DMS79 treated with DMSO at 0.1 percent for 48 hours (cell line): ENCODE measurements at regions not wholly inside any gene's neighbourhood (a gene's known extent, or its start where the extent isn't known, plus 50 kb on each side); places are given as distances from the start of the nearest gene placed in this dataset.

Experiments used
- DNase-seq: peaks from one replicate; lab custom pipeline; 2025; lab: John Stamatoyannopoulos, UW

DNA sequence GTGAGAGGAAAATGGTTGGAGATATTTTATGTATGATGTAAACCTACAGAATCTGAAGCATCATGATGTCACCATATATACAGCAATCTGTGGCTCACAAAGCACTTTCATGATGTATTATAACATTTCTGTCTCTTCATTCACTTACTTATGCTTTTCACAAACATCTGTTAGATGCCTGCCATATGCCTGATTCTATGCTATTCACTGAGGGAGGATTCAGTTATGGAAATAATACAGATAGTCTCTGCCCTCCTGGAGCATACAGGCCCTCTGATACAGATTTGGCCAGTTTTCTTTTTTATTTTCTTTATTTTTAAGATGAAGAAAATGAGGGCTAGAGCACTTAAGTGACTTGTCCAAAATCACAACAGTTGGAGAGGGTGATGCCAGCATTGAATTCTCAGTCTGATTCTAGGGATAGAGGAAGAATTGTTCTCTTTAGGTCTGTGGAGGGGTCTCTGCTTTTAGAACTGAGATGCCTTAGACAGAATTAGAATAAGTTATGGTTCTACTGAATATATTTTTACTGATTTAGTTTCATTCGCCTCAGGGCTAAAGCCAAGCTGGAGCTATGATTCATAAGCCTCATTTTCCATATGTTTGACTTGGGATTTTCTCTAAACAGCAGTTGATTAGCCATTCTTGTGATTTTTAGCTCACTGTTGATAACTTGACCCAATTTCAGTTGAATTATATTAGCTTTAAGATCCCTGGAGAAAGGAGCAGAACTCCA lies 636.4 kb downstream of the PRELID2 start:
- no peak for DNase-seq

DNA sequence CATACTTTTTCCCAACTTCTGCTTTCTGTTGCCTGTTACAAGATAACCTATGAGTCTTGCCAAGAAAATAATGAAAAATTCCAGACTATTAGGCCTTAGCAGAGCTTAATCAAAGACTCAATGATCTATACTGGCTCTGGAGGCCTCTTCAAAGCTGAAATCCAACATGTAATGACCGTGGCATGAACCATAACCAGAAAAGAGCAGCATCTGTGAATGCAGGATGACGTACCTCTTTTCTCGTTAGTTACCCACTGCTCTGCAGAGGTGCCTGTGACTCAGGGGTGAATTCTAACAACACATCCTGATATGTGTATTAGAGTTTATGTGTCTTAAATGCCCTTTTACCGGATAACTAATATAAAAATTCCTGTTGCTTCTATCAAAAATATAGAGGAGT lies 645.4 kb downstream of the PRELID2 start:
- DNase-seq: no peak

DNA sequence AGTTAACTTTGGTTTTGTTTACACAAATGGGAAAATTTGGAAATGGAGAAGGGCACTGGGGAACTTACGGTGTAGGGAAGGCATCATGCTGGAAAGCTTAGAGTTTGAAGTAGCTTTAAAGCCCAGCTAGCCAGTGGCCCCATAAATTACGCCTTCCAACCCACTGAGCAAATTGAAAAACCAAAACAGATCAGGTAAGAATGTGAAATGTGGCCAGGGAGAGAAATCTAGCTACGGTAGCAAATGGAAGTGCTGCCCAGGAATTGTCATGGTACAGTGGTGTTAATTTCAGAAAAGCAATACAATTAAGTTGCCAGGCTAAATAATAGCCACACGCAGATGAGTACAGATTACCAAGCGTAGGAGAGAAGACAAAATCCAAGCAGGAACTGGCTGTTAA lies 654.8 kb downstream of the PRELID2 start:
- no peak for DNase-seq

DNA sequence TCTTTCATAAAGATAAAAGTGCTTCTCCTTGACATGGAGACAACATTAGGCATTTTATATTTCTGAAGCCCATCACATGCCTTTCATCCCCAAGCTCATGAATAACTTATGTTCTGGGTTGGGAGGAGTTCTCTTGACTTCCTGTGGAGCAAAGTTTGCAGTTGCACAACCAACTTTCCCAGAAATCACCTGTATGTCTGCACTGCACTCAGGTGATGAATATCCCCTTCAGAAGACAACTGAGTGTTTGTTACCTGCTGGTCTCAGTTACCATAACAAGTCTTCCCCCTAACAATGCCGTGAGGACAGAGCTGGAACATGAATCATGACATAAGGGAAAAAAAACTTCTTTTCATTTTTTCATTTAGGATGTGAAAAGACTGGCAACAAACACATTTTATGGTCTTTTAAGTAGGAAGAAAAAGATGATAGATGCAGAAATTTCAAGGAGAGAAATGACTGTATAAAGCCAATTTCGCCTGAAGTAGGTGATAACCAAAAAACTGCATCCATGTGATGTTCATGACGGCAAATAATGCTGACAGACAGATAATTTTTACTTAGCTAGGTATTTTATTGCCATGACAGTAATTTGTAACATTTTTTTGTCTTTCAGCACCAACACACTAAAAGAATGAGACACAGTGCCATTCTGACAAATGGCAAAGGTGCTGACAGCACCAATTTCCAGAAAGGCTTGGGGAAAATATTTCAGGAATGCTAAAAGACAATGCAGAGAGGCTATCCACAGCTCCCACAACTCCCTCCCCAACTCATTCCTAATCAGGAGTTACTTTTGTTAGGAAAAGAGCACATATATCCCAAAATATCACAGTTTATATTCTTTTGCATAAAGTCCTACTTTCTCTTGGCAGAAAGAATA lies 656.3 kb downstream of the PRELID2 start:
- DNase-seq: no peak

DNA sequence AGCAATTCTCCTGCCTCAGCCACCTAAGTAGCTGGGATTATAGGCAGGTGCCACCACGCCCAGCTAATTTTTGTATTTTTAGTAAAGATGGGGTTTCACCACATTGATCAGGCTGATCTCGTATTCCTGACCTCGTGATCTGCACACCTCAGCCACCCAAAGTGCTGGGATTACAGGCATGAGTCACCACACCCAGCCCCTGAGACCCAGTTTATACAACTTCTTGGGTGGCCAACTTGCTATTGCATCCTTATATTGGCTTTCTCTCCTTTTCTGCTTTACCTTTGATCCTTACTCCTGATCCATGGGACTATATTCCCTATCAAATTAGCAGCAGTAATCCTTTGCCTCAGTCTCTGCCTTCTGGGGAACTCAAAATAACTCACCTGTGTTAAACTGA lies 659.1 kb downstream of the PRELID2 start:
- DNase-seq: no peak

DNA sequence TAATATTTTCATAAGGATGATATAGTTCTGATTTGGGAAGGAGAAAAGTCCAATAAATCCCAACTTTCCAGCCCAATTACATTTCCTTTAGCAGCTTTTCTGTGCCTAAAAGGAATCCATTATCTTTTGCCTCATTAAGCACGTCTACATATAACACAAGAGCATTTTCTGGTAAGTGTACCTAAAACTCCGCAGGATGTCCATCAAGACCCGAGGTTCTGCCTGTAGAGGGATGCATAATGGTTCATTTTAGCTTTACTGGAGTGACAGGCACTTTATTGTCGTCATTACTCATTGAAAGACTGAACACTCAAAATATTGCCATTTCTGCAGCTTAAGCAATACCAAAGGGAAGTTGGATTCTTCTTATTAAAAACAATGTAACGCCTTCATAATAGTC lies 669.0 kb downstream of the PRELID2 start:
- no peak for DNase-seq

DNA sequence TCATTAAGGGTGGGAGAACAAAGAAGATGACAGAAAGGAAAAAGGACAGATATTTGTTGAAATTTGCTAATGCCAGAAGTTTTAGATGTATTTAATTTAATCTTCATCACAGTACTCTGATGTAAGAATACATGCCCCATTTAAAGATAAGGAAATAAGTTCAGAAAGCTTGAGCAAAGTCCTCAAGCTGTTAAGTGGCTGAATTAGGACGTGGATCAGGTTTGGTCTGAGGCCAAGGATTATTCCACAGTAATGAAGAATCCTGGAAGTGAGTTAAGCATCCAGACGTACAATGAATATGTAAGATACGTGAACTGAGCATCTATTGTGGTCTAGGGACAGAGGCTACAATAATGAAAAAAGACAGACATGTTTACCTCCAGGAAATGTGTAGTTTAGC lies 671.3 kb downstream of the PRELID2 start:
- no peak for DNase-seq

DNA sequence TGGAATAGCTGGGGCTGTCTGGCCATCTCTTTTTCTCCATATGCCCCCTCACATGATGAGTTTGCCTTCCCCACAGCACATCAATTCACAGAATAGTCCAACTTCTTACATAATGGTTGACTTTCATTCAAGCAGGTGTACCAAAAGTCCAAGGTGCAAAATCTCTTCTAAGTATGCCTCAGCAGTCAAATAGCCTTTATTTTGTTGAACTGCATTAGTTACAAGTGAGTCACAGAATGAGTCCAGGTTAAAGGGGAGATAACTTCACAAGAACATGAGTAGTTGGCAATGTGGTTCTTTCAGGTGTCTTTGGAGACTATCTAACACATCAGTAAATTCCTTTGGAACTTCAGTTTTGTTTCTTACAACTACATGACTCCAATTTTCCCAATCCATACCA lies 672.5 kb downstream of the PRELID2 start:
- DNase-seq: no peak

DNA sequence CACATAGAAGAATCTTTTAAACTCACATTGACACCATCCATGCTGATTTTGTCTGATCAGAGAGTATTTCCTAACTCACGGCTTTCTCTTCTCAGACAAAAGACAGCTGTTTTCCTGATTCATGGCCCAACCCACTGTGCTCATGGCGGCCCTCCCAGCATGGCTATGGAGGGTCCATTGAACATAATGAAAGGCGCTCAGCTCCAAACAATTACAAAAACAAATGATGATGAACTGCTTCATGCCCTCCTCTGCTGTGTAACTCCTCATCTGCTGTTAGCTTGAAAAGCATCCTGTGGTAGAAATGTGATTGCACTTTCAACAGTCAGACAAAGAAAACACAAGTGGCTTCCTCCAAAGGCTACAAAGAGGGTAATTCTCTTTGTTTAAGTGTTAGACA lies 673.8 kb downstream of the PRELID2 start:
- no peak for DNase-seq

DNA sequence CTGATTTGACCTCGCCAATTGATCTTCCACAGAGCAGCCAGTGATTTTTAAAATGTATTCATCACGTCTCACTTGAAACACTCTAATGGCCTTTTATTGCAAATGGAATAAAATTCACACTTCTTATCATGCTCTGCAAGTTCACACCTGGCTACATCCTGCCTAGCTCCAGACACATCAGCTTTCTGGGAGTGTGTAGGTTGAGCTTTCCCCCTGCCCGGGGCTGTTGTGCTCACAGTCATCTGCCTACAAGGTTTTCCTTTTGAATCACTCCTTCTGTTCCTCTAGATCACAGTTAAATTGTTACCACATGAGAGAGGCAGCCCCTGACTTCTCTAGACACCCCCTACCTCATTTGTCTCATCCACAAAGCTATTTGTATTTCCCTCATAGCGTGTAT lies 674.5 kb downstream of the PRELID2 start:
- DNase-seq: no peak

DNA sequence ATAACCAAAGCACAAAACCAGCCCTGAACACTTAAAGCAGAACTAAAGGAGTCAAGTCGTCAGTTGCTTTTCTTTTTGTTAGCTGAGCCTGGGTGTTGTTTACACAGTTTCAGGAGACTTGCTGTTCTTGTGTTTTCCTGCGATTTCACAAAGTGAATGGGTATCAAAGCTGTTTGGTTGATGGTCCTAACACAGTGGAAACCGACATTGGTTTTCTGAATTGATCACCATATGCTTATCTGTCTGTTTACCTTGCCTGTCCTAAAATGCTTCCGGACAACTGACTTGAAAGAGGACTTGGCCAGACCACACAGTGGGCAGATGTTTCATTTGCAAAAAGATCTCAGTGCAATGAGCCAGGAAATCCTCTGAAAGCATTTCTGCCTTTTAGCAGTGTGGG lies 676.4 kb downstream of the PRELID2 start:
- no peak for DNase-seq

DNA sequence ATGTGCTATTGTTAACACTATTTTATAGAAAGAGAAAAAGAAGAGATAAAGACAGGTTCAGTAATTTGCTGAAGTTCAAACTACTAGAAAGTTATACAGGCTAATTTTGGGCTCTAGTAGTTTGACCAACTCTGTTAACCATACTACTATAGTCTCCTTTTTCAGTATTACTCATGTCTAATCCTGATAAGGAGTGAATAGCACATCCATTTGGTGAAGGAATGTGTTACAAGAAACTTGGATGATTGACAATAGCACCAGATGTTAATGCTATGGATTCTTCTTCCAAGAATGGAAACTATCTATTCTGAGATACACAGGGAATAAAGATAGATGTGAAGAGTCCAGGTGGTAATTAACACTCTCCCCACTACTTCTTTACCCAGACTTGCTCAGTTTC lies 677.3 kb downstream of the PRELID2 start:
- no peak for DNase-seq

DNA sequence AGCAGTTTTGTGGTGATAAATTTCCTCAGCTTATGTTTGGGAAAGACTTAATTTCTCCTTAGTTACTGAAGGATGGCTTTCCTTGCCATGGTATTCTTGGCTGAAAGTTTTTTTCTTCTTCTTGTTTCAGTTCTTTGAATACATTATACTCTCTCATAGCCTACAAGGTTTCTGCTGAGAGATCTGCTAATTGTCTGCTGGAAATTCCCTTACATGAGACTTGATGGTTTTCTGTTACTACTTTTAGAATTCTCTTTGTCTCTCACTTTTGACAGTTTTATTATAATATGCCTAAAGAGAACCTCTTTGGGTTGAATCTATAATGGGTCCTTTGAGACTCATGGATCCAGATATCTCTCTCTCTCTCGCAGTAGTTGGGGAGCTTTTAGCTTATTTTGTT lies 693.6 kb downstream of the PRELID2 start:
- no peak for DNase-seq

DNA sequence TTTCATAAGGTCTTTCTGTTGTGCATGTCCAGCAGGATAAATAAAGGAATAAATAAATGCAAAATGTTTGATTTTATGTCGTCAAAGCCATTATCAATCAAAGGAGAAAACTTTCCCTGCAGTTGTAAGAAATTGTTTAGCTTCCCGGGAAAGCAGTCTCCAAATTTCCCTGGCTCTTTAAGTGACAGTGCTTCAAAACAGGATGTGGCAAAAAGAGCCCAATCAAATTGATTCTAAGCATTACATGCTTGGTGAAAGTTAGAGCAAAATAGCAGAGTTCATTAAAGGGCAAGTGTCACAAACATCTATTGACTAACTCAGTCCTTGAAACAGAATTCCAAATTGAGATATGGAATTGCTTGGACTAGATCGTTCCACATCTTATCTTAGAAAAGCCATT lies 704.1 kb downstream of the PRELID2 start:
- no peak for DNase-seq

DNA sequence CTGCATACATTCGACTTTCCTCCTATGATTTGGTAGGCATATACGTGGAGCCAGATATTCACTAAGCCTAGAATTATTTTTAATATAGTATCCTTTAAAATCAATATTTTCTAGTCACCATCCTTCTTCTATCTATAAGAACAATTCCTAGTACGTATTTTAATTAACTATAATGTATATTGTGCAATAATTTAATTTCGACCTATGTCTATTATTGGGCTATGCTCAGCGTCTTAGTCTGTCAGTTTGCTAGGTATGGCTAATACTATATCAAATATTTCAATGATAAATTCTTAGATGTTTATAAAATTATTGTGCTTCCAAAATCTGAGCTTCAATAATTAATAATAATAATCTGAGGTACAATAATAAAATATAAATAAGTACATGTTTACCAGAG lies 705.3 kb downstream of the PRELID2 start:
- no peak for DNase-seq

DNA sequence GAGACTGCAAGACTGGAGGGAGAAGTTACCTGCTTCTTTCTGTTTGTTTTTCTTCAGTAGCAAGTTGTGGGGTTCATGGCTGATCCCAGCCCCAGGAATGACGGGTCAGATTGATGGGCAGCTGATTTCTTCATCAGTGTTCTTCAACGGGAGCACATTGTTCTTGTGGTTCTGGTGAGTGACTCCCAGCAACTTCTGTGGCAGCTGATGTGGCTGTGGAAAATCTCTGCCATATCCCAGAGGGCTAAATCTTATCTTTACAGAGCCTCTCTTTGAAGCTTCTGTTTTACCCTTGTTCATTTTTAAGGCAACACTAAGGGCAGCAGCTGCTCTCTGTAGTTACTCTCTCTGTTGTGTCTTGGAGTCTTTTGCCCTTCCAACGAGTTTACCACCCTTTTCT lies 710.3 kb downstream of the PRELID2 start:
- no peak for DNase-seq

DNA sequence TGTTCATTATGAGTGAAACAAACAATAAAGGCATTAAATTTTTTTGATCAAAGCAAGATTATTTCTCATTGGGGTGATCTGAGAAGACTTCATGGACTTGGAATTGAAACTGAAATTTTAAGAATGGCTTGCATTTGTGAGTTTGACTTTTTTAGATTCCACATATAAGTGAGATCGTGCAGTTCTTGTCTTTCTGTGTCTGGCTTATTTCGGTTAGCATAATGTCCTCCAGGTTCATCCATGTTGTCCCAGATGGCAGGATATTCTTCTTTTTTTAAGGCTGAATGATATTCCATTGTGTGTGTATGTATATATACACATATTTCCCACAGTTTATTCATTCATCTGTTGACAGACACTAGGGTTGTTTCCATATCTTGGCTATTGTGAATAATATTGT lies 716.5 kb downstream of the PRELID2 start:
- no peak for DNase-seq

DNA sequence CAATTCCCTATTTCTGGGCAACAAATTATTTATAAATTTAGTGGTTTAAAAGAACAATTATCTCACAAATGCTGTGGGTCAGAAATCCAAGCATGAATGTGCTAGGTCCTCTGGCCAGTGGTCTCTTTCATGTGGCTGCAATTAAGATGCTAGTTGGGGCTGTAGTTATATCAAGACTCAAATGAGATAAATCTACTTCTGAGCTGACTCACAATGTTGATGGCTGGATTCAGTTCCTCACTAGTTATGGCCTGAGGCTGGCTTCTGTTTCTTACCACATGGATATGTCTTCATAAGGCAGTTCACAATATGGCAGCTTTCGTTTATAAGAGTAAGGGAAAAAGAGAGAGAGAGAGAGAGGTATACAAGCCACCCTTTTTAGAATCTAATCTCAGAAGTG lies 717.0 kb downstream of the PRELID2 start:
- no peak for DNase-seq

DNA sequence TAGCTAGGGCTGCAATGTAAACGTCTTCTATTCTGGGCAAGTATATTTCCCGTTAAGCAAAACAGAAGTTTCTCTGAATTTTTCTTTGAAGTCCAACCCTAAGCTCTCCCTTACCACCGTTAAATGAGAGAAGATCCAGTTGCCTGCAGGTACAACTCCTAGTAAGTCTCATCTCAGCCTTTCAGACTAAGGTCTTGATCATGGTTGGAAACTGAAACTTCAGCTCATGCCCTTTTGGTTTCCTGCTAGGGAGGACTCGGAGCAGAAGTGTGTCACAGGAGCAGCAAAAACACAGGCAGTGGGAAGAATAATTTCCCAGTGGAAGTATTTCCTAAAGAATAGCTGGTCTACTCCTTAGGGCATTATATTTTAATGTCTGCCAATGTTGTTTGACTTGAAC lies 717.9 kb downstream of the PRELID2 start:
- no peak for DNase-seq

DNA sequence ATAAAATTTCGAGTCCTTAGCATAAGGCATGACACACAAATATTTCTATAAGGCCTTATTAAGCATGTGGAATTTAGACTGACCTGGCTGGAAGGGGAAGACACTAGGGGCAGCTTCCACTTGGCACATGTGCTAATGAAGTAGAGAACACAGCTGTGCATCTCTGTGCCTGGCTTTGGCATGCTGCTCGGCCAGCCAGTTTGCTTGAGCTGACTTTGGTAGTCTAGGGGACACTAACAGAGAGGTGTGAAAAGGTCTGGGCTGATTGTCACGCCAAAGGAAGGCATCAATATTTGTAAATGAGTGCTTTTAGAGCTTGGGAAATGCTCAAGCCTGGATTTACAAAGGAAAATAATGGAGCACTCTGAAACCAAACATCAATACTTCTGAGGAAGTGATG lies 723.7 kb downstream of the PRELID2 start:
- DNase-seq: no peak

DNA sequence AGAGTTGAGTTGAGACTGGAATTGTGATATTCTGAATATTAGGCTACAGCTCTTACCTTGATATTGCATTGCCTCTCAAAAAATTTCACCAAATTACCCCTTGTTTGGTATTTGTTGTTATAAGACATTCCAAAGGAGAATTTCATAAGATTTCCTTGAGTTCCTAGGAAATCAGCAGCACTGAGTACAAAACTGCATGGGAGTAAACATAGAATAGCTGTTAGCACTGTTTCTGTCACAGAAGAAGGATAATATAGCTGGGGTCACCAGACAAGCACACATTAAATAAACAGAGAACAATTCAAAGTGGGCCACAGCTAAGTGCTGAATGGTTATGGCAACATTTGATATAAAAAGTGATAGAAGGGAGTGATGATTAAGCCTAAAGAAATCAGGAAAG lies 724.3 kb downstream of the PRELID2 start:
- DNase-seq: no peak

DNA sequence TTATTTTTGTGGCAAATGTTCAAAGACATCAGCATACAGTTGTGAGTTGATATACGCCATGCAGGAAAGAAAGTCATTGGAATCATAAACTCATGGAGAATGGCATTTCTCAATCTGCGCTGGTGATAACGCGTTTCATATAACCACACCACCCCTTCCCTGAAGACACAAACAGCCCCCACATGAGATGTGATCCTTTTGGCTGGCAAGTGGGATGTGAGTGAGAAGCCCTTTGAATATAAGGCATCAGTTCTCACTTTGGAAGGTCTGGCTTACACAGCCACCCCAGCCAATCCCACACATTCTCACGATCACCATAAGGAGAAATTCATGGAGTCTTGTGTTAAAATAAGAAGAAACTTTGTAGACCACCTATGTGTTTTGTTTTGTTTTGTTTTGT lies 725.0 kb downstream of the PRELID2 start:
- no peak for DNase-seq

DNA sequence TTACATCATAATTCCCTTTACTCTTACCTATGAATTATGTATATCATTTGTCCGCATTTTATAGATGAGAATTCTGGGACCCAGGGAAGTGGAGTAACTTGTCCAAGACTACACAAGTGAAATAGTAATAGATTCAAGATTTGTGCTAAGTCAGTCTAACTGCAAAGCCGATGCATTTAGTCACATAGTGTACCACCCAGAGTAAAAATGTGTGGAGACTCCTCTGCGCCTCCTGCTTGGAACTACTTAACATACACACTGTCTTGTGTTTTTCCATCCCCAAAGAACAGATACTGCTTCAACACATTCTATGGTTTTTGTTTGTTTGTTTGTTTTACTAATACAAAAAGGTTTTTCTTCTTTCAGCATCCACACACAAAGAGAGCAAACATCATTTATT lies 729.8 kb downstream of the PRELID2 start:
- DNase-seq: no peak

DNA sequence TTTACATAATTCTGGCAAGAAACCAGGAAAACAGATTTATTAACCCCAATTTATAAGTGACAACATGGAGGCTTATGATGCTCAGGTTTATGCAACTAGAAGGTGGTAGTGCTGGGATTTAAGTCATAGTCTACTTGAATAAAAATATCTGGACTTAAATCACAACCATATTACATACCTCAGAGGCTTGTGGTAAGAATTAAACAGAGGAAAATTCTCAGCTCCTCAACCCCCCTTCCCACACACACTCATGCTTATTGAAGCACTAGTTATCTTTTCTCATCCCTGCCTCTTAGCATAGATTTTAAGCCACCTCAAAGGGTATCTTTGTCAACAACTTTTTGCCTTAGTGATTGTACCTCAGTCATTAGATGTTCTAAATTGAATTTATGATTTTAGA lies 731.0 kb downstream of the PRELID2 start:
- DNase-seq: no peak
